ENCODE measurements at regions not wholly inside any gene's neighbourhood (a gene's known extent, or its start where the extent isn't known, plus 50 kb on each side); places are given as distances from the start of the nearest gene placed in this dataset.

DNA sequence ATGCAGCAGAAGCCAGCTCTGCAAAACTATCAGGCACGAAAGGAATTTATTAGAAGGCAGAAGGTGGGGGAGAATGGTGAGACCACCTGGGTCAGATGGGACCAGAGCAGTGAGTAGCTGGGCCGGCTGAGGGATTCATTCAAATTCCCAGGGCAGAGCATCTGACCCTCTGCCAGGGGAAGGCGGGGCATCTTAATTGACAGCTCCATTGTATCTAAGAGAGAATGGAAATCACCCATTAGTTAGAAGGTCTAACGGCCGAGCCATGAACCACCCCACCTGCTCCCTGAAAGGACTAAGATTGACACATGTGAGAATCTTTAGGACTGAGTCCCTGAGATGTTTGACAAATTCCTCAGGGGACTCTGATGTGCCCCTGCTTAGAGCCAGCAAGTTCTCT is 83.7 kb downstream of the PHETA1 start:
- Histone ChIP-seq H3K9me3 (ENCODE audit: control insufficient read depth, insufficient read depth, low read length) (no peaks in the 10 kb centered on the region), H3K9ac (ENCODE audit: low read depth, low read length) (no peak overlapping the region), H3K4me1 (ENCODE audit: insufficient read depth, low read length) (peaks cover 19% of the 10 kb centered on the region)

DNA sequence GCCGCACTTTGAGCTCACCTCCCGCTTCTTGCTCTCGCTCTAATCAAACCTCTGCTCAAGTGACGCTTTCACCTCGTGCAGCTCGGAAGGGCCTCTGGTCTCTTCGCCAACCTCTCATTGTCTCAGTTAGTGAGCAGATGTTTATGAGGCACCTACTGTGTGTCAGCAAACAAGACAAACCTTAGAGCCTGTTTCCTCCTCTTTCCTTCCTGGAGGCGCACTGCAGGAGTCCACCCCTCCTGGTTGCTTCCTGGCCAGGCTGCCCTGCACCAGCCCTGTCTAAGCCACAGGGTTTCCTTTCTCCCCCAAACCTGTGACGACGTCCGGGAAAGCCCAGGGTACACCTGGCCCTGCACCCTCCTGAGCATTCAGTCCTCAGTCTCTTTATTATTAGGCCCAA is 84.2 kb downstream of the PHETA1 start:
- peaks cover 19% of the 10 kb centered on the region for H3K4me1 ChIP-seq (ENCODE audit: insufficient read depth, low read length)
- no peak overlapping the region for H3K9ac ChIP-seq (ENCODE audit: low read depth, low read length)
- H3K9me3 ChIP-seq (ENCODE audit: control insufficient read depth, insufficient read depth, low read length), result no peaks in the 10 kb centered on the region
- no peaks in the 10 kb centered on the region for H3K36me3 ChIP-seq (ENCODE audit: insufficient read depth, low read length)

More for the DNA sequence above, 83.7 kb downstream of the PHETA1 start:
- no peaks in the 10 kb centered on the region for H3K36me3 ChIP-seq (ENCODE audit: insufficient read depth, low read length)

- H3K9me3 ChIP-seq (ENCODE audit: control insufficient read depth, insufficient read depth, low read length), result no peaks in the 10 kb centered on the region
- H3K9ac ChIP-seq (ENCODE audit: low read depth, low read length), result no peak overlapping the region
- H3K36me3 ChIP-seq (ENCODE audit: insufficient read depth, low read length), result no peaks in the 10 kb centered on the region
- H3K4me1 ChIP-seq (ENCODE audit: insufficient read depth, low read length), result peaks cover 19% of the 10 kb centered on the region
Measured at GRCh38 chr12:111283966-111284365, 84.9 kb downstream of the PHETA1 start.

DNA sequence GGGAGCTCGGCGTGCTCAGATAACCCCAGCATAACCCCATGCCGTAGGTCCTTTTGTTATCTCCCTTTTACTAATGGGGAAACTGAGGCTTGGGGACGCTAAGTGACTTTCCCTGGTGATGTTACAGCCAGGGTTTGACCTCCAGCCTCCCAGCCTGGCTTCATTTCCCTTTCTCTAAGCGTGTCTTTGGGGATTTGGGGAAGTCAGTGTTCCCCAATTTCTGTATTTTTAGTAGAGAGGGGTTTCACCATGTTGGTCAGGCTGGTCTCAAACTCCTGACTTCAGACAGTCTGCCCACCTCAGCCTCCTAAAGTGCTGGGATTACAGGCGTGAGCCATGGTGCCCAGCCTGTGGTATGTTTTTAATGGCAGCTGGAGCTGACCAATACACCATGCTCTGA is 85.4 kb downstream of the PHETA1 start:
- Histone ChIP-seq H3K4me1 (ENCODE audit: insufficient read depth, low read length) (peaks cover 19% of the 10 kb centered on the region), H3K9ac (ENCODE audit: low read depth, low read length) (no peak overlapping the region), H3K36me3 (ENCODE audit: insufficient read depth, low read length) (no peaks in the 10 kb centered on the region)

GRCh38 chr12:111277570-111277969 is 91.3 kb downstream of the PHETA1 start:
- Histone ChIP-seq H3K36me3 (ENCODE audit: insufficient read depth, low read length) (no peaks in the 10 kb centered on the region), H3K9me3 (ENCODE audit: control insufficient read depth, insufficient read depth, low read length) (no peaks in the 10 kb centered on the region), H3K9ac (ENCODE audit: low read depth, low read length) (no peak overlapping the region), H3K4me1 (ENCODE audit: insufficient read depth, low read length) (no peaks in the 10 kb centered on the region; the same call in 1 of the 2 replicates)

More for the DNA sequence above, 85.4 kb downstream of the PHETA1 start:
- no peaks in the 10 kb centered on the region for H3K9me3 ChIP-seq (ENCODE audit: control insufficient read depth, insufficient read depth, low read length)

DNA sequence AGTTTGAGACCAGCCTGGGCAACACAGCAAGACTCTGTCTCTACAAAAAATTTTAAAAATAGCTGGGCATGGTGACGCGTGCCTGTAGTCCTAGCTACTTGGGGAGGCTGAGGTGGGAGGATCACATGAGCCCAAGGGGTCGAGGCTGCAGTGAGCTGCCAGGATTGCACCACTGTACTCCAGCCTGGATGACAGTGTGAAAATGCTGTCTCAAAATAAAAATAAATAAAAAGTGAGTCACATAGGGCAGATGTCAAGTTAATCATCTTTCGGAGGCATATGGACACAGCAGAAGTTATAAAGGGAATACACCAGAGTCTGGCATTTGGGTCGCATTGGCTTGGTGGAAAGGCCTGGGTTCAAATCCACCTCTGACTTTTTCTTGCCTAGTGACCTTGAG is 92.7 kb downstream of the PHETA1 start:
- Histone ChIP-seq H3K9ac (ENCODE audit: low read depth, low read length) (no peak overlapping the region), H3K9me3 (ENCODE audit: control insufficient read depth, insufficient read depth, low read length) (no peaks in the 10 kb centered on the region), H3K36me3 (ENCODE audit: insufficient read depth, low read length) (no peaks in the 10 kb centered on the region), H3K4me1 (ENCODE audit: insufficient read depth, low read length) (no peaks in the 10 kb centered on the region; the same call in 1 of the 2 replicates)

GRCh38 chr12:111275308-111275707 is 93.6 kb downstream of the PHETA1 start:
- no peaks in the 10 kb centered on the region for H3K9me3 ChIP-seq (ENCODE audit: control insufficient read depth, insufficient read depth, low read length)
- no peaks in the 10 kb centered on the region; the same call in 1 of the 2 replicates for H3K4me1 ChIP-seq (ENCODE audit: insufficient read depth, low read length)
- H3K36me3 ChIP-seq (ENCODE audit: insufficient read depth, low read length), result no peaks in the 10 kb centered on the region
- H3K9ac ChIP-seq (ENCODE audit: low read depth, low read length), result no peak overlapping the region

GRCh38 chr12:111274777-111275176 is 94.1 kb downstream of the PHETA1 start:
- H3K9me3 ChIP-seq (ENCODE audit: control insufficient read depth, insufficient read depth, low read length), result no peaks in the 10 kb centered on the region
- H3K9ac ChIP-seq (ENCODE audit: low read depth, low read length), result no peak overlapping the region
- no peaks in the 10 kb centered on the region for H3K36me3 ChIP-seq (ENCODE audit: insufficient read depth, low read length)
- no peaks in the 10 kb centered on the region; the same call in 1 of the 2 replicates for H3K4me1 ChIP-seq (ENCODE audit: insufficient read depth, low read length)

DNA sequence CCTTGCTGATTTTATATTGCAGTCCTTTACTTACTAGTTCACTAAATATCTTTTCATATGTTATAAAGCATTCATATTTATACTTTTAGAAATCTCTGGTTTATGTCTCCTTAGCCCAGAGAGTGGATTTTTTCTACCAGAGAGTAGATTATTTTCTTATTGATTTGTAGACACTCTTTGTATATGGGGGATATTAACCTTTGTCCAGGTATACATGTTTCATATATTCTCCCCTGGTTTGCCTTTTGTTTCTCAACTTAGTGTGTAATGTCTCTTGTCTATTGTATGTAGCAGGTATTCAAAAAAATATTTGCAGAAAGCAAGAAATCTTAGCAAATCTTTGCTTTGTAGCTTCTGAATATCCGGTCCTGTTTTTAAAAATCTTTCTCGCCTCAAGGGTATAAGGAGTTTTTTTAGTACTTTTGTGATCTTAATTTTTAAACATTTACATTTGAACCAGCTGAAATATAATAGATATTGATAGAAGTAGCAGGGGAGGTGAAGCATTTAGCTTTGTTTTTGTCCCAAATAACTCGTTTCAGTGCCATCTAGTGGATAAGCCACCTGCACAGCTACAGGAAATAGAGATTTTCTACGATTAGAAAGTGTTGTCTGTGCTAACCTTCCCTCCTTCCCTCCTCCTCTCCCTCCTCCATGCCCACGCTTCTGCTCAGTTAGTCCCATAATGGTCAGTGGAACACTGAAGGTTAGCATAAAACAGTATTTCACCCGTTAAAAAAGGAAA is 97.0 kb downstream of the PHETA1 start:
- H3K9me3 ChIP-seq (ENCODE audit: control insufficient read depth, insufficient read depth, low read length), result no peaks in the 10 kb centered on the region
- H3K36me3 ChIP-seq (ENCODE audit: insufficient read depth, low read length), result no peaks in the 10 kb centered on the region
- H3K4me1 ChIP-seq (ENCODE audit: insufficient read depth, low read length), result no peaks in the 10 kb centered on the region; the same call in 1 of the 2 replicates
- no peak overlapping the region for H3K9ac ChIP-seq (ENCODE audit: low read depth, low read length)

DNA sequence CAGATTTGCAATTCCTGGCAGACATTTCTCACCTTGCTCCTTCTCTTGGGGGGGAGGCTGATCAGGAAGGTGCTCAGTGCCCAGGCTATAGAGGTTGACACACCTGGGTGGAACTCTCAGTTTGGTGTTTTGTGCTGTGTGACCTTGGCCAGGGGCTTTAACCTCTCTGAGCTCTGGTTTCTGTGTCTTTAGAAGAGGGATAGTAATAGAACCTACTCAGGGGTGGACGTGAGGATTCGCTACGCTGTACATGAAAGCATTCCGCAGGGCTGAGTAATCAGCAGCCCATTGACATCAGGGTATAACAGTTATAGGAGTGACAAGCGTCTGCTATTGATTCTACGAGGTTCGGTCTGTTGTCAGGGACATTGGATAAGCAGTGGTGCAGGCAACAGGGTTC is 98.1 kb downstream of the PHETA1 start:
- Histone ChIP-seq H3K4me1 (ENCODE audit: insufficient read depth, low read length) (no peaks in the 10 kb centered on the region; the same call in 1 of the 2 replicates), H3K9ac (ENCODE audit: low read depth, low read length) (no peak overlapping the region), H3K9me3 (ENCODE audit: control insufficient read depth, insufficient read depth, low read length) (no peaks in the 10 kb centered on the region), H3K36me3 (ENCODE audit: insufficient read depth, low read length) (no peaks in the 10 kb centered on the region)

DNA sequence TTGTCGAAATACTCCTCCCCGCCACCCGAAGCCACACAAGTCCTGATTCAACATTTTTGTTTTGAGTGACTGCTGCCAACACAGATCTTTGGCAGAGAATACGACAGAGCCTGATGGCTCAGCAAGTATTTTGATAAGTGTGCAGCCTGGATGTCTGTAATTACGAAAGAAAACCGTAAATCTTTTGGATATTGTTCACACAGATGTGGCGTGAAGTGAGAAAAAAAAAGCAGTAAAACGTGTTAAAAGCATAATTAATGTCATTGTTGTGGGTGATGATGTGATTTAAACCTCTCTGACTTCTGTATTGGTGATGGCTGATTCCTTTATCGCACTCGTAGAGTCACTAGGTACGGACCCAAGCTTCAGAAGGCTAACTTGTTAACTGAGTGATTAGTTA is 98.7 kb downstream of the PHETA1 start:
- no peaks in the 10 kb centered on the region; the same call in 1 of the 2 replicates for H3K4me1 ChIP-seq (ENCODE audit: insufficient read depth, low read length)
- H3K9ac ChIP-seq (ENCODE audit: low read depth, low read length), result no peak overlapping the region
- H3K9me3 ChIP-seq (ENCODE audit: control insufficient read depth, insufficient read depth, low read length), result no peaks in the 10 kb centered on the region
- no peaks in the 10 kb centered on the region for H3K36me3 ChIP-seq (ENCODE audit: insufficient read depth, low read length)

- H3K9ac ChIP-seq (ENCODE audit: low read depth, low read length), result no peak overlapping the region
- no peaks in the 10 kb centered on the region for H3K9me3 ChIP-seq (ENCODE audit: control insufficient read depth, insufficient read depth, low read length)
- H3K4me1 ChIP-seq (ENCODE audit: insufficient read depth, low read length), result no peaks in the 10 kb centered on the region
- H3K36me3 ChIP-seq (ENCODE audit: insufficient read depth, low read length), result no peaks in the 10 kb centered on the region
Measured at GRCh38 chr12:111269718-111270117, 99.2 kb downstream of the PHETA1 start.

GRCh38 chr12:111268738-111269572 is 99.9 kb downstream of the PHETA1 start:
- Histone ChIP-seq H3K9ac (ENCODE audit: low read depth, low read length) (no peak overlapping the region), H3K36me3 (ENCODE audit: insufficient read depth, low read length) (no peaks in the 10 kb centered on the region), H3K9me3 (ENCODE audit: control insufficient read depth, insufficient read depth, low read length) (no peaks in the 10 kb centered on the region), H3K4me1 (ENCODE audit: insufficient read depth, low read length) (no peaks in the 10 kb centered on the region)

GRCh38 chr12:111267144-111267543 is 101.8 kb downstream of the PHETA1 start:
- no peaks in the 10 kb centered on the region for H3K9me3 ChIP-seq (ENCODE audit: control insufficient read depth, insufficient read depth, low read length)
- no peak overlapping the region for H3K9ac ChIP-seq (ENCODE audit: low read depth, low read length)
- H3K36me3 ChIP-seq (ENCODE audit: insufficient read depth, low read length), result no peaks in the 10 kb centered on the region
- H3K4me1 ChIP-seq (ENCODE audit: insufficient read depth, low read length), result no peaks in the 10 kb centered on the region

All from ES-I3 (cell line).